ENCODE measurements at regions not wholly inside any gene's neighbourhood (a gene's known extent, or its start where the extent isn't known, plus 50 kb on each side); places are given as distances from the start of the nearest gene placed in this dataset.

DNA sequence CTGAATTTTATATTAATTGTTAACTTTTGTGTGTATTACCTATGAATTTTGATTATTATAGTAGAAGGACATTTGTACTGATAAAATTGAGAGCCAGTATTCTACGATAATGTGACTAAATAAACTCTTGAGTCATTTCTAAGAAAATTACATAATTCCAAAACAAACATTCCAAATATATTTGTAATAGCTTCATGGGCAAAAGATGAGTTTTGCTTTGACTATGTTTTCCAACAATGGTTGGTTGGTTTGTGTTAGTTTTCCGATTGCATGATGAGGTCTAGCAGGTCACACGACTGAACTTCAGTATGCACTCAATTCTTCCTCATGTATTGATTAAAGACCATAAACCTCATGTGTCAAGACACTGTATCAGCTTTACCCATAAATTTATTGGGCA lies 71.7 kb upstream of the WDR75 start:
- CTCF ChIA-PET = no interaction called here
- Histone ChIP-seq H3K9me3 (ENCODE audit: control insufficient read depth in 1 of 2, insufficient read depth in 1 of 2, low read length in 2 of 2) (no peaks in the 10 kb centered on the region), H3K27ac (ENCODE audit: low read depth in 1 of 2, low read length in 2 of 2) (no peak overlapping the region), H3K36me3 (ENCODE audit: insufficient read depth, low read length) (no peaks in the 10 kb centered on the region), H3K4me3 (ENCODE audit: low read length) (no peak overlapping the region), H3K4me1 (ENCODE audit: insufficient read depth, low read length) (no peaks in the 10 kb centered on the region), H3K27me3 (ENCODE audit: control insufficient read depth in 1 of 2, insufficient read depth in 2 of 2, low read length in 2 of 2) (no peaks in the 10 kb centered on the region)
- ATAC-seq (ENCODE audit: poor library complexity) = no peak
- no peak overlapping the region for H3K27ac Mint-ChIP-seq
- no peaks in the 10 kb centered on the region for H3K36me3 Mint-ChIP-seq (ENCODE audit: low read depth)
- H3K27me3 Mint-ChIP-seq = no peaks in the 10 kb centered on the region
- TF ChIP-seq, protein P1, sequence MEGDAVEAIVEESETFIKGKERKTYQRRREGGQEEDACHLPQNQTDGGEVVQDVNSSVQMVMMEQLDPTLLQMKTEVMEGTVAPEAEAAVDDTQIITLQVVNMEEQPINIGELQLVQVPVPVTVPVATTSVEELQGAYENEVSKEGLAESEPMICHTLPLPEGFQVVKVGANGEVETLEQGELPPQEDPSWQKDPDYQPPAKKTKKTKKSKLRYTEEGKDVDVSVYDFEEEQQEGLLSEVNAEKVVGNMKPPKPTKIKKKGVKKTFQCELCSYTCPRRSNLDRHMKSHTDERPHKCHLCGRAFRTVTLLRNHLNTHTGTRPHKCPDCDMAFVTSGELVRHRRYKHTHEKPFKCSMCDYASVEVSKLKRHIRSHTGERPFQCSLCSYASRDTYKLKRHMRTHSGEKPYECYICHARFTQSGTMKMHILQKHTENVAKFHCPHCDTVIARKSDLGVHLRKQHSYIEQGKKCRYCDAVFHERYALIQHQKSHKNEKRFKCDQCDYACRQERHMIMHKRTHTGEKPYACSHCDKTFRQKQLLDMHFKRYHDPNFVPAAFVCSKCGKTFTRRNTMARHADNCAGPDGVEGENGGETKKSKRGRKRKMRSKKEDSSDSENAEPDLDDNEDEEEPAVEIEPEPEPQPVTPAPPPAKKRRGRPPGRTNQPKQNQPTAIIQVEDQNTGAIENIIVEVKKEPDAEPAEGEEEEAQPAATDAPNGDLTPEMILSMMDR (IDR thresholded peaks at IDR 0.05) = no peak
- POLR2A ChIA-PET = no interaction called here
- H3K4me3 Mint-ChIP-seq = no peak overlapping the region
- no peaks in the 10 kb centered on the region for H3K9me3 Mint-ChIP-seq
- no peak for DNase-seq
- H3K4me1 Mint-ChIP-seq (ENCODE audit: low read depth) = peaks cover 6% of the 10 kb centered on the region
- intact Hi-C loops (cut with DNase I, micrococcal nuclease) = no loop called here

DNA sequence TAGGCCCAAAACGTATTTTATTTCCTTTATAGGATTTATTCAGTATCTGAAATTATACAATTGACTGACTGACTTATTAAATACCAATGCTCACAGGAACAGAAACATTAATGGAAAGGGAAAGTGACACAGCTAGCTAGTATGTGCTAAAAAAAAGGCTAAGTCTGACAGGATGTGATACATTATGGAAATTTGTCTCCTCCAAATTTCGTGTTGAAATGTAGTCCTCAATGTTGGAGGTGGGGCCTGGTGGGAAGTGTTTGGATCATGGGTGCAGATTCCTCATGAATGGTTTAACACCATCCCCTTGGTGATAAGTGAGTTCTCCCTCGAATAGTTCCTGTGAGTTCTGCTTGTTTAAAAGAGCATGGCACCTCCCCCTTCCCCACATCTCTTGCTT lies 70.6 kb upstream of the WDR75 start:
- ChIA-PET POLR2A (no interaction called here), CTCF (no interaction called here)
- H3K4me1 Mint-ChIP-seq (ENCODE audit: low read depth) = peaks cover 6% of the 10 kb centered on the region
- H3K27me3 ChIP-seq (ENCODE audit: control insufficient read depth in 1 of 2, insufficient read depth in 2 of 2, low read length in 2 of 2) = no peaks in the 10 kb centered on the region
- no peaks in the 10 kb centered on the region for H3K36me3 Mint-ChIP-seq (ENCODE audit: low read depth)
- ATAC-seq (ENCODE audit: poor library complexity) = no peak
- H3K27ac Mint-ChIP-seq = no peak overlapping the region
- no peak overlapping the region for H3K4me3 ChIP-seq (ENCODE audit: low read length)
- H3K9me3 ChIP-seq (ENCODE audit: control insufficient read depth in 1 of 2, insufficient read depth in 1 of 2, low read length in 2 of 2) = no peaks in the 10 kb centered on the region
- intact Hi-C loops (cut with DNase I, micrococcal nuclease) = no loop called here
- no peak overlapping the region for H3K4me3 Mint-ChIP-seq
- TF ChIP-seq, protein P1 (IDR thresholded peaks at IDR 0.05) = no peak
- DNase-seq = no peak
- no peaks in the 10 kb centered on the region for H3K9me3 Mint-ChIP-seq
- no peaks in the 10 kb centered on the region for H3K4me1 ChIP-seq (ENCODE audit: insufficient read depth, low read length)
- no peak overlapping the region for H3K27ac ChIP-seq (ENCODE audit: low read depth in 1 of 2, low read length in 2 of 2)
- no peaks in the 10 kb centered on the region for H3K36me3 ChIP-seq (ENCODE audit: insufficient read depth, low read length)
- H3K27me3 Mint-ChIP-seq = no peaks in the 10 kb centered on the region

DNA sequence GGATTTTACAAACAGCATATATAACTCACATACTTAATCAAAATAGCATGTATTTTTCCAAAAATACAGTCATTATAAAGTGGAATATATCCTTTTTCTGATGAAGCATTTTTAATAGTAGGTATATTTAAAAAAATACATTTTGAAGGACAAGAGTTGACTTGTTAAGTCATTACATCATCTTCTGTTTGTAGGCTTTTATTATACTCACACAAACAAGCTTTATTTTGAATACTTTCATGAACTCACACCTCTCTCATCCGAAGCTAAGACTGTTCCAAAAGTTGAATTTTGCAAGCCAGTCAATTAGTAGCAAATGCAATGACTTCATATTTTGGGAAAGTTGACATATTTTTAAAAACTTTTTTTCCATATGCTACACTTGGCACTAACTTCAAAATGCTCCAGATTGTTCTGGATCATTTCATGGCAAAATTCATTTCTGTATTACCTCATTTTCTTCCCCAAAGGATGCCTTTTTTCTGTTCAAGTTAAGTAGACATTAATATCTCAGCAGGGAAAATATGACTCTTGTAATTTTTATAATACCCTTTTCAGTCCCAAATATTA lies 68.5 kb upstream of the WDR75 start:
- no peaks in the 10 kb centered on the region for H3K4me1 ChIP-seq (ENCODE audit: insufficient read depth, low read length)
- Mint-ChIP-seq H3K4me3 (no peak overlapping the region), H3K27me3 (no peaks in the 10 kb centered on the region), H3K27ac (no peak overlapping the region), H3K9me3 (no peaks in the 10 kb centered on the region), H3K36me3 (ENCODE audit: low read depth) (no peaks in the 10 kb centered on the region), H3K4me1 (ENCODE audit: low read depth) (peaks cover 6% of the 10 kb centered on the region)
- no peaks in the 10 kb centered on the region for H3K27me3 ChIP-seq (ENCODE audit: control insufficient read depth in 1 of 2, insufficient read depth in 2 of 2, low read length in 2 of 2)
- H3K36me3 ChIP-seq (ENCODE audit: insufficient read depth, low read length) = no peaks in the 10 kb centered on the region
- no peak overlapping the region for H3K4me3 ChIP-seq (ENCODE audit: low read length)
- CTCF ChIA-PET = no interaction called here
- intact Hi-C loops (cut with DNase I, micrococcal nuclease) = no loop called here
- POLR2A ChIA-PET = no interaction called here
- H3K9me3 ChIP-seq (ENCODE audit: control insufficient read depth in 1 of 2, insufficient read depth in 1 of 2, low read length in 2 of 2) = no peaks in the 10 kb centered on the region
- no peak for ATAC-seq (ENCODE audit: poor library complexity)
- TF ChIP-seq, protein P1 (IDR thresholded peaks at IDR 0.05) = no peak
- H3K27ac ChIP-seq (ENCODE audit: low read depth in 1 of 2, low read length in 2 of 2) = no peak overlapping the region
- no peak for DNase-seq

All from CD4-positive, alpha-beta T cell (primary cell).